ENCODE measurements at regions not wholly inside any gene's neighbourhood (a gene's known extent, or its start where the extent isn't known, plus 50 kb on each side); places are given as distances from the start of the nearest gene placed in this dataset.
"Not testable (repeated sequence)": the region's sequence is repeated elsewhere in the genome, so short reads cannot be mapped to it uniquely, and the experiment has no call there.

- no peak overlapping the region for H3K4me3 ChIP-seq (ENCODE audit: low read depth in 1 of 2, low read length in 2 of 2)
- no peak overlapping the region for H3K27ac ChIP-seq (ENCODE audit: low read depth, low read length)
- H3K9me3 ChIP-seq (ENCODE audit: control insufficient read depth in 1 of 2, low read length in 2 of 2) = no peaks in the 10 kb centered on the region
- H3K9ac ChIP-seq (ENCODE audit: low read depth in 1 of 2, low read length in 2 of 2) = no peak overlapping the region
- H3K36me3 ChIP-seq (ENCODE audit: control insufficient read depth in 1 of 2, insufficient read depth in 2 of 2, low read length in 2 of 2) = no peaks in the 10 kb centered on the region
- no peaks in the 10 kb centered on the region for H3K27me3 ChIP-seq (ENCODE audit: control insufficient read depth in 1 of 2, insufficient read depth in 2 of 2, low read length in 2 of 2)
- no peaks in the 10 kb centered on the region for H3K4me1 ChIP-seq (ENCODE audit: control insufficient read depth in 1 of 2, insufficient read depth in 2 of 2, low read length in 2 of 2)
Observed at GRCh38 chr10:33919244-33919643, 584.8 kb upstream of the NRP1 start.

- no peak overlapping the region for H3K4me3 ChIP-seq (ENCODE audit: low read depth in 1 of 2, low read length in 2 of 2)
- no peaks in the 10 kb centered on the region for H3K36me3 ChIP-seq (ENCODE audit: control insufficient read depth in 1 of 2, insufficient read depth in 2 of 2, low read length in 2 of 2)
- H3K4me1 ChIP-seq (ENCODE audit: control insufficient read depth in 1 of 2, insufficient read depth in 2 of 2, low read length in 2 of 2) = no peaks in the 10 kb centered on the region
- no peak overlapping the region for H3K9ac ChIP-seq (ENCODE audit: low read depth in 1 of 2, low read length in 2 of 2)
- no peaks in the 10 kb centered on the region for H3K27me3 ChIP-seq (ENCODE audit: control insufficient read depth in 1 of 2, insufficient read depth in 2 of 2, low read length in 2 of 2)
- no peak overlapping the region for H3K27ac ChIP-seq (ENCODE audit: low read depth, low read length)
- no peaks in the 10 kb centered on the region for H3K9me3 ChIP-seq (ENCODE audit: control insufficient read depth in 1 of 2, low read length in 2 of 2)
Observed at GRCh38 chr10:33917069-33917780, 582.8 kb upstream of the NRP1 start.

GRCh38 chr10:33914746-33915145 is 580.3 kb upstream of the NRP1 start:
- no peaks in the 10 kb centered on the region for H3K36me3 ChIP-seq (ENCODE audit: control insufficient read depth in 1 of 2, insufficient read depth in 2 of 2, low read length in 2 of 2)
- no peak overlapping the region for H3K9ac ChIP-seq (ENCODE audit: low read depth in 1 of 2, low read length in 2 of 2)
- H3K27me3 ChIP-seq (ENCODE audit: control insufficient read depth in 1 of 2, insufficient read depth in 2 of 2, low read length in 2 of 2) = no peaks in the 10 kb centered on the region
- no peak overlapping the region for H3K4me3 ChIP-seq (ENCODE audit: low read depth in 1 of 2, low read length in 2 of 2)
- H3K27ac ChIP-seq (ENCODE audit: low read depth, low read length) = no peak overlapping the region
- no peaks in the 10 kb centered on the region for H3K4me1 ChIP-seq (ENCODE audit: control insufficient read depth in 1 of 2, insufficient read depth in 2 of 2, low read length in 2 of 2)
- no peaks in the 10 kb centered on the region for H3K9me3 ChIP-seq (ENCODE audit: control insufficient read depth in 1 of 2, low read length in 2 of 2)

GRCh38 chr10:33913194-33913593 is 578.7 kb upstream of the NRP1 start:
- no peak overlapping the region for H3K4me3 ChIP-seq (ENCODE audit: low read depth in 1 of 2, low read length in 2 of 2)
- H3K9ac ChIP-seq (ENCODE audit: low read depth in 1 of 2, low read length in 2 of 2) = no peak overlapping the region
- H3K27me3 ChIP-seq (ENCODE audit: control insufficient read depth in 1 of 2, insufficient read depth in 2 of 2, low read length in 2 of 2) = no peaks in the 10 kb centered on the region
- no peaks in the 10 kb centered on the region for H3K4me1 ChIP-seq (ENCODE audit: control insufficient read depth in 1 of 2, insufficient read depth in 2 of 2, low read length in 2 of 2)
- H3K27ac ChIP-seq (ENCODE audit: low read depth, low read length) = no peak overlapping the region
- H3K36me3 ChIP-seq (ENCODE audit: control insufficient read depth in 1 of 2, insufficient read depth in 2 of 2, low read length in 2 of 2) = no peaks in the 10 kb centered on the region
- no peaks in the 10 kb centered on the region for H3K9me3 ChIP-seq (ENCODE audit: control insufficient read depth in 1 of 2, low read length in 2 of 2)

GRCh38 chr10:33909476-33909875 is 575.0 kb upstream of the NRP1 start:
- not testable (repeated sequence) for H3K27me3 ChIP-seq (ENCODE audit: control insufficient read depth in 1 of 2, insufficient read depth in 2 of 2, low read length in 2 of 2); H3K9ac ChIP-seq (ENCODE audit: low read depth in 1 of 2, low read length in 2 of 2); H3K27ac ChIP-seq (ENCODE audit: low read depth, low read length); H3K36me3 ChIP-seq (ENCODE audit: control insufficient read depth in 1 of 2, insufficient read depth in 2 of 2, low read length in 2 of 2); H3K9me3 ChIP-seq (ENCODE audit: control insufficient read depth in 1 of 2, low read length in 2 of 2); H3K4me1 ChIP-seq (ENCODE audit: control insufficient read depth in 1 of 2, insufficient read depth in 2 of 2, low read length in 2 of 2); H3K4me3 ChIP-seq (ENCODE audit: low read depth in 1 of 2, low read length in 2 of 2)

- H3K9me3 ChIP-seq (ENCODE audit: control insufficient read depth in 1 of 2, low read length in 2 of 2) = no peaks in the 10 kb centered on the region
- no peak overlapping the region for H3K9ac ChIP-seq (ENCODE audit: low read depth in 1 of 2, low read length in 2 of 2)
- no peaks in the 10 kb centered on the region for H3K36me3 ChIP-seq (ENCODE audit: control insufficient read depth in 1 of 2, insufficient read depth in 2 of 2, low read length in 2 of 2)
- no peaks in the 10 kb centered on the region for H3K4me1 ChIP-seq (ENCODE audit: control insufficient read depth in 1 of 2, insufficient read depth in 2 of 2, low read length in 2 of 2)
- no peak overlapping the region for H3K27ac ChIP-seq (ENCODE audit: low read depth, low read length)
- H3K4me3 ChIP-seq (ENCODE audit: low read depth in 1 of 2, low read length in 2 of 2) = no peak overlapping the region
- H3K27me3 ChIP-seq (ENCODE audit: control insufficient read depth in 1 of 2, insufficient read depth in 2 of 2, low read length in 2 of 2) = no peaks in the 10 kb centered on the region
Observed at GRCh38 chr10:33901166-33901565, 566.7 kb upstream of the NRP1 start.

GRCh38 chr10:33900596-33900995 is 566.1 kb upstream of the NRP1 start:
- Histone ChIP-seq H3K9ac (ENCODE audit: low read depth in 1 of 2, low read length in 2 of 2) (no peak overlapping the region), H3K27ac (ENCODE audit: low read depth, low read length) (no peak overlapping the region), H3K4me3 (ENCODE audit: low read depth in 1 of 2, low read length in 2 of 2) (no peak overlapping the region), H3K9me3 (ENCODE audit: control insufficient read depth in 1 of 2, low read length in 2 of 2) (no peaks in the 10 kb centered on the region), H3K36me3 (ENCODE audit: control insufficient read depth in 1 of 2, insufficient read depth in 2 of 2, low read length in 2 of 2) (no peaks in the 10 kb centered on the region), H3K4me1 (ENCODE audit: control insufficient read depth in 1 of 2, insufficient read depth in 2 of 2, low read length in 2 of 2) (no peaks in the 10 kb centered on the region), H3K27me3 (ENCODE audit: control insufficient read depth in 1 of 2, insufficient read depth in 2 of 2, low read length in 2 of 2) (no peaks in the 10 kb centered on the region)

- no peaks in the 10 kb centered on the region for H3K4me1 ChIP-seq (ENCODE audit: control insufficient read depth in 1 of 2, insufficient read depth in 2 of 2, low read length in 2 of 2)
- H3K9me3 ChIP-seq (ENCODE audit: control insufficient read depth in 1 of 2, low read length in 2 of 2) = no peaks in the 10 kb centered on the region
- H3K36me3 ChIP-seq (ENCODE audit: control insufficient read depth in 1 of 2, insufficient read depth in 2 of 2, low read length in 2 of 2) = no peaks in the 10 kb centered on the region
- no peak overlapping the region for H3K9ac ChIP-seq (ENCODE audit: low read depth in 1 of 2, low read length in 2 of 2)
- H3K27ac ChIP-seq (ENCODE audit: low read depth, low read length) = no peak overlapping the region
- H3K27me3 ChIP-seq (ENCODE audit: control insufficient read depth in 1 of 2, insufficient read depth in 2 of 2, low read length in 2 of 2) = no peaks in the 10 kb centered on the region
- no peak overlapping the region for H3K4me3 ChIP-seq (ENCODE audit: low read depth in 1 of 2, low read length in 2 of 2)
Observed at GRCh38 chr10:33899578-33900531, 565.4 kb upstream of the NRP1 start.

GRCh38 chr10:33897291-33897752 is 562.9 kb upstream of the NRP1 start:
- Histone ChIP-seq H3K27ac (ENCODE audit: low read depth, low read length) (no peak overlapping the region), H3K9ac (ENCODE audit: low read depth in 1 of 2, low read length in 2 of 2) (no peak overlapping the region), H3K9me3 (ENCODE audit: control insufficient read depth in 1 of 2, low read length in 2 of 2) (no peaks in the 10 kb centered on the region), H3K4me3 (ENCODE audit: low read depth in 1 of 2, low read length in 2 of 2) (no peak overlapping the region), H3K4me1 (ENCODE audit: control insufficient read depth in 1 of 2, insufficient read depth in 2 of 2, low read length in 2 of 2) (no peaks in the 10 kb centered on the region), H3K27me3 (ENCODE audit: control insufficient read depth in 1 of 2, insufficient read depth in 2 of 2, low read length in 2 of 2) (no peaks in the 10 kb centered on the region), H3K36me3 (ENCODE audit: control insufficient read depth in 1 of 2, insufficient read depth in 2 of 2, low read length in 2 of 2) (no peaks in the 10 kb centered on the region)

- H3K9ac ChIP-seq (ENCODE audit: low read depth in 1 of 2, low read length in 2 of 2) = no peak overlapping the region
- H3K9me3 ChIP-seq (ENCODE audit: control insufficient read depth in 1 of 2, low read length in 2 of 2) = no peaks in the 10 kb centered on the region
- H3K36me3 ChIP-seq (ENCODE audit: control insufficient read depth in 1 of 2, insufficient read depth in 2 of 2, low read length in 2 of 2) = no peaks in the 10 kb centered on the region
- no peak overlapping the region for H3K27ac ChIP-seq (ENCODE audit: low read depth, low read length)
- no peaks in the 10 kb centered on the region for H3K4me1 ChIP-seq (ENCODE audit: control insufficient read depth in 1 of 2, insufficient read depth in 2 of 2, low read length in 2 of 2)
- H3K4me3 ChIP-seq (ENCODE audit: low read depth in 1 of 2, low read length in 2 of 2) = no peak overlapping the region
- H3K27me3 ChIP-seq (ENCODE audit: control insufficient read depth in 1 of 2, insufficient read depth in 2 of 2, low read length in 2 of 2) = no peaks in the 10 kb centered on the region
Observed at GRCh38 chr10:33893506-33893905, 559.0 kb upstream of the NRP1 start.

Measured in duodenal mucosa (tissue), 2 donors.